Right atrium auricular region (tissue), 2 donors: ENCODE measurements at regions not wholly inside any gene's neighbourhood (a gene's known extent, or its start where the extent isn't known, plus 50 kb on each side); places are given as distances from the start of the nearest gene placed in this dataset.

ENCODE experiments used
- DNase-seq: peaks from one replicate; pipeline ENCODE4 v3.0.0-alpha.2; 2019; ENCODE audit warnings: low spot score
- H3K27ac ChIP-seq, 2 donors: fragments of 200-600 bp; sonication (generic); 1 replicate in 1 of 2; 2 replicates in 1 of 2; pipeline ENCODE4 v1.5.1; 2016 to 2019
- H3K27me3 ChIP-seq, 2 donors: fragments of 200-600 bp; sonication (generic); one replicate each; pipeline versions ENCODE4 v1.5.1 to v1.6.0; 2017 to 2019
- H3K36me3 ChIP-seq: fragments of 200-600 bp; sonication (generic); one replicate; pipeline ENCODE4 v1.5.1; 2016
- H3K4me1 ChIP-seq, 2 donors: fragments of 200-600 bp; sonication (generic); one replicate each; pipeline versions ENCODE4 v1.5.1 to v1.6.0; 2017 to 2019
- H3K4me3 ChIP-seq, 2 donors: fragments of 200-600 bp; sonication (generic); 1 replicate in 1 of 2; 2 replicates in 1 of 2; pipeline ENCODE4 v1.5.1; 2017 to 2019; ENCODE audit warnings: mild to moderate bottlenecking in 1 of 2, moderate library complexity in 1 of 2
- H3K9me3 ChIP-seq, 2 donors: fragments of 200-600 bp; sonication (generic); one replicate each; pipeline ENCODE4 v1.5.1; 2019
- TF ChIP-seq, protein P1 (sequence below), 2 donors: fragments of 200-600 bp; sonication (generic); IDR thresholded peaks; one replicate each; pipeline ENCODE4 v1.5.1; 2019; ENCODE audit warnings: antibody characterized with exemption in 2 of 2

DNA sequence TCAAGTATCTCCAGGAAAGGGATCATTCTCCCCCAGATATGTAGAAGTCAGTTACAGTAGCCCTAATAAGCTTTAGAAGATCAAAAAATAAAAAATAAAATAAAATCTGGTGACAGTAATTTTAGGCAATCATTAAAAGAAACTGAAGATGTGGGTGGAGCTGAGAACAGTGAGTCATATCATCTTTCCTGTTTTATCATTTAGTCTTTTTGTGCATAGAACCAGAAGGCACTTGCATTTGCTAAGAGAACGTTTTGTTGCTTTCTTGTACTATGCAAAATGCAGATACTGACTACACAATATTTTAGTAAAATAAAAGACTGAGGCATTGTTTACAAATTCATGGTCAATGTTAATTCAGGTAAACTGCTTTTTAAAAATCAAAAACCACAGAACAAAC lies 497.4 kb upstream of the EPHA7 start:
- TF ChIP-seq, protein P1, sequence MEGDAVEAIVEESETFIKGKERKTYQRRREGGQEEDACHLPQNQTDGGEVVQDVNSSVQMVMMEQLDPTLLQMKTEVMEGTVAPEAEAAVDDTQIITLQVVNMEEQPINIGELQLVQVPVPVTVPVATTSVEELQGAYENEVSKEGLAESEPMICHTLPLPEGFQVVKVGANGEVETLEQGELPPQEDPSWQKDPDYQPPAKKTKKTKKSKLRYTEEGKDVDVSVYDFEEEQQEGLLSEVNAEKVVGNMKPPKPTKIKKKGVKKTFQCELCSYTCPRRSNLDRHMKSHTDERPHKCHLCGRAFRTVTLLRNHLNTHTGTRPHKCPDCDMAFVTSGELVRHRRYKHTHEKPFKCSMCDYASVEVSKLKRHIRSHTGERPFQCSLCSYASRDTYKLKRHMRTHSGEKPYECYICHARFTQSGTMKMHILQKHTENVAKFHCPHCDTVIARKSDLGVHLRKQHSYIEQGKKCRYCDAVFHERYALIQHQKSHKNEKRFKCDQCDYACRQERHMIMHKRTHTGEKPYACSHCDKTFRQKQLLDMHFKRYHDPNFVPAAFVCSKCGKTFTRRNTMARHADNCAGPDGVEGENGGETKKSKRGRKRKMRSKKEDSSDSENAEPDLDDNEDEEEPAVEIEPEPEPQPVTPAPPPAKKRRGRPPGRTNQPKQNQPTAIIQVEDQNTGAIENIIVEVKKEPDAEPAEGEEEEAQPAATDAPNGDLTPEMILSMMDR (IDR thresholded peaks at IDR 0.05) = no peak
- H3K27me3 ChIP-seq = no peaks in the 10 kb centered on the region

DNA sequence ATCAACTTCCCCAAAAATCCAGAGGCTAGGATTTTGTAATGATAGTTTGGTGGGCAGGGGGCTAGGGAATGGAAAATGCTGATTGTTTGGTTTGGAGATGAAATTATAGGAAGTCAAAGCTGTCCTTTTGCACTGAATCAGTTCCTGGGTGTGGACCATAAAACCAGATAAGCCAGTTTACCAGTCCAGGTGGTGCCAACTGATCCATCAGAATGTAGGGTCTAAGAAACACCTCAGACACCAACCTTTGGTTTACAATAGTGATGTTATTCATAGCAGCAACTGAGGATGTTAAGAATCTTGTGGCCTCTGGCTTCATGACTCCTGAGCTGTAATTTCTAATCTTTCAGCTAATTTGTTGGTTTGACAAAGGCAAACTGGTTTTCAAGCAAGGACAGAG lies 496.6 kb upstream of the EPHA7 start:
- Histone ChIP-seq H3K4me1 (no peaks in the 10 kb centered on the region), H3K27me3 (no peaks in the 10 kb centered on the region), H3K4me3 (no peak overlapping the region), H3K36me3 (no peaks in the 10 kb centered on the region), H3K27ac (no peak overlapping the region), H3K9me3 (no peaks in the 10 kb centered on the region)
- DNase-seq = no peak
- TF ChIP-seq, protein P1 (IDR thresholded peaks at IDR 0.05) = no peak

More for the DNA sequence above, 497.4 kb upstream of the EPHA7 start:
- Histone ChIP-seq H3K4me3 (no peak overlapping the region), H3K36me3 (no peaks in the 10 kb centered on the region), H3K4me1 (no peaks in the 10 kb centered on the region), H3K27ac (no peak overlapping the region), H3K9me3 (no peaks in the 10 kb centered on the region)
- DNase-seq = no peak

DNA sequence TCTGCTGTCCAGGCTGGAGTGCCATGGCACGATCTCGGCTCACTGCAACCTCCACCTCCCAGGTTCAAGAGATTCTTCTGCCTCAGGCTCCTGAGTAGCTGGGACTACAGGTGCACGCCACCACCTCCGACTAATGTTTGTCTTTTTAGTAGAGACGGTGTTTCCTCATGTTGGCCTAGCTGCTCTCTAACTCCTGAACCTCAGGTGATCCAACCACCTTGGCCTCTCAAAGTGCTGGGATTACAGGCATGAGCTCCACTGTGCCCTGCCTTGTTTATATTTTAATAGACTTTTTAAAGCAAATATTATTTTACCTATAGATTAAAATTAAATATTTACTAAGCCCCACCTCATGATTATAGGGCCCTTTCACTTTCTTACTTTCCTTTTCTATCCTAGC lies 483.2 kb upstream of the EPHA7 start:
- no peaks in the 10 kb centered on the region for H3K36me3 ChIP-seq
- DNase-seq = no peak
- H3K27me3 ChIP-seq = no peaks in the 10 kb centered on the region
- TF ChIP-seq, protein P1 (IDR thresholded peaks at IDR 0.05) = no peak
- H3K27ac ChIP-seq = no peak overlapping the region
- H3K4me1 ChIP-seq = no peaks in the 10 kb centered on the region
- H3K4me3 ChIP-seq = no peak overlapping the region
- H3K9me3 ChIP-seq = no peaks in the 10 kb centered on the region

DNA sequence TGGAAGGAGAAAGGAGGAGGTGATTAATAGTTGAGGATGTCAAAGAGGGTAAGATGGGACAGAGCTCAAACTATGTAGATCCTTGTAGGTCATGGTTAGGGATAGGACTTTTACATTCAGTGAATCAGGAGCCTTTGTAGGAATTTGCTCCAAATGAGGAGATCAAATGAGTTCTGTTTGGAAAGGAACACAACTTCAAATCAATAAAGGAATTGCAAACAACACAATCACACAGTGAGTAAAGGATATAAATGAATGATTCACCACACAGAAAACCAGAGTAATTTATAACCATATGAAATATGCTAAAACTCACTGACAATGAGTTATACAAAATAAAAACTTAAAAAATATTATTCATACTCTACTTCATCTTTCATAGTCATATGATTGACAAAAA lies 480.8 kb upstream of the EPHA7 start:
- H3K4me3 ChIP-seq = no peak overlapping the region
- TF ChIP-seq, protein P1 (IDR thresholded peaks at IDR 0.05) = no peak
- no peak for DNase-seq
- H3K36me3 ChIP-seq = no peaks in the 10 kb centered on the region
- H3K27me3 ChIP-seq = no peaks in the 10 kb centered on the region
- no peaks in the 10 kb centered on the region for H3K4me1 ChIP-seq
- H3K9me3 ChIP-seq = no peaks in the 10 kb centered on the region
- no peak overlapping the region for H3K27ac ChIP-seq

DNA sequence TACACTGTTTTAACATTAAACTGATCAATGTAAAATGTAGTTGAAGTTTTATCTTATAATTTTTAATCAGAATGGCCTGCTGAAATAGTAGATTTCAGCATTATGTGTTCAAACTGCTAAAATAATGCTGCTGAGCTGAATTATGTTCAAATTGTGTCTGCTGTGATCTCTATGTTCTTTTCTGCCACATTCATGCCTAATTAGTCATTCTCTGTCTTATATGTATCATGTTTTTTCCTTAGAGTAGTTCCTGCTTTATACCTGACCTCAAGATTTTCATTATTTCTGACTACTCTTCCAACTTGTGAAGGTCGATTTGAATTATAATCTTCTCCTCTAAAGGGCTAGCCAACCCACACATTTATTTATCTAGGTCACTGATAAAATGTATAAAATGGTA lies 476.7 kb upstream of the EPHA7 start:
- Histone ChIP-seq H3K36me3 (no peaks in the 10 kb centered on the region), H3K4me3 (no peak overlapping the region), H3K27ac (no peak overlapping the region), H3K4me1 (no peaks in the 10 kb centered on the region), H3K9me3 (no peaks in the 10 kb centered on the region), H3K27me3 (no peaks in the 10 kb centered on the region)
- TF ChIP-seq, protein P1 (IDR thresholded peaks at IDR 0.05) = no peak
- DNase-seq = no peak

DNA sequence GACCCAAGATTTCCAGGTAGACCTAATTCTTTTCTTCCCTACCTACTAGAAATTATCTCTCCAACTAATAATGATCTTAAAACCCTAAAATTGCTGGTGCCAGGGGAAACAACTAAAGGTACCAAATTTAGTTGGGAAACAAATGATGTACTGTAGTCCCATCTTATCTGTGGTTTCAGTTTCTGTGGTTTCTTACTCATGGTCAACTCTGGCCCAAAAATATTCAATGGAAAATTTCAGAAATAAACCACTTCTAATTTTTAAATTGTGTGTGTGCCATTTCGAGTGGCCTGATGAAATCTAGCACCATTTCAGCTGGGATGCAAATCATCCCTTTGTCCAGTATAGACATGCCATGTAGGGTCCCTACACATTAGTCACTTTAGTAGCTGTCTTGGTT lies 475.2 kb upstream of the EPHA7 start:
- TF ChIP-seq, protein P1 (IDR thresholded peaks at IDR 0.05) = no peak
- Histone ChIP-seq H3K4me1 (no peaks in the 10 kb centered on the region), H3K27ac (no peak overlapping the region), H3K4me3 (no peak overlapping the region), H3K27me3 (no peaks in the 10 kb centered on the region), H3K36me3 (no peaks in the 10 kb centered on the region), H3K9me3 (no peaks in the 10 kb centered on the region)
- DNase-seq = no peak
